ENCODE measurements at regions not wholly inside any gene's neighbourhood (a gene's known extent, or its start where the extent isn't known, plus 50 kb on each side); places are given as distances from the start of the nearest gene placed in this dataset.

GRCh38 chr6:141269684-141270083 is 863.0 kb upstream of the GJE1 start:
- no peaks in the 10 kb centered on the region for H3K27me3 ChIP-seq (ENCODE audit: control insufficient read depth in 2 of 2, insufficient read depth in 2 of 2, low read length in 2 of 2)
- no peak for ATAC-seq
- intact Hi-C loops (cut with micrococcal nuclease): no loop called here
- no peak overlapping the region for H3K4me2 ChIP-seq (ENCODE audit: insufficient read depth, low read length)
- no peak overlapping the region for H3K27ac ChIP-seq (ENCODE audit: extremely low read depth, low read depth, low read length)
- no peak overlapping the region for H3K4me3 ChIP-seq
- DNase-seq (ENCODE audit: extremely low read depth in 1 of 4, low spot score in 3 of 4): no peak
- TF ChIP-seq ZNF766 (CRISPR knock-in tag; conservative IDR thresholded peaks at IDR 0.05) (no peak), MAFG (tag; conservative IDR thresholded peaks at IDR 0.05) (peak; percentile 63), ESRRB (CRISPR knock-in tag; IDR thresholded peaks at IDR 0.05; ENCODE audit: borderline replicate concordance) (no peak), SMARCE1 (IDR thresholded peaks at IDR 0.05) (no peak), ZNF316 (IDR thresholded peaks at IDR 0.05) (peak; percentile 90), C11orf30 (IDR thresholded peaks at IDR 0.05; ENCODE audit: low read depth) (peak; percentile 77), MAFF (IDR thresholded peaks at IDR 0.05; ENCODE audit: low read length) (peak; percentile 21; the same call in 1 of the 2 replicates), MAFK (IDR thresholded peaks at IDR 0.05; ENCODE audit: low read length) (peak; percentile 41; the same call in 1 of the 2 replicates)
- CTCF ChIA-PET (ENCODE audit: low intra/inter-chr PET ratio): no interaction called here
- no peaks in the 10 kb centered on the region for H3K4me1 ChIP-seq (replicated peaks in 1 of 2; ENCODE audit: control insufficient read depth in 2 of 2, insufficient read depth in 2 of 2, low read length in 2 of 2)
- no peak overlapping the region for H2AFZ ChIP-seq (ENCODE audit: low read depth, low read length)
- H3K9me1 ChIP-seq (ENCODE audit: control insufficient read depth, insufficient read depth, low read length): no peaks in the 10 kb centered on the region
- POLR2A ChIA-PET: no interaction called here
- no peaks in the 10 kb centered on the region for H3K9me3 ChIP-seq (replicated peaks; ENCODE audit: control insufficient read depth, insufficient read depth, low read depth, low read length)
- FAIRE-seq: no peak
- no peaks in the 10 kb centered on the region for H3K36me3 ChIP-seq (ENCODE audit: control insufficient read depth, insufficient read depth, low read length)
- no peak overlapping the region for H3K9ac ChIP-seq (ENCODE audit: insufficient read depth in 1 of 2, low read depth in 2 of 2, low read length in 2 of 2)
- in situ Hi-C loops (cut with MboI): no loop called here
- H3K79me2 ChIP-seq (ENCODE audit: control insufficient read depth, insufficient read depth, low read length): no peaks in the 10 kb centered on the region
- H4K20me1 ChIP-seq (replicated peaks; ENCODE audit: control insufficient read depth, insufficient read depth, low read length): no peaks in the 10 kb centered on the region
- no TSS peak for BruUV-seq (replicated peaks)

DNA sequence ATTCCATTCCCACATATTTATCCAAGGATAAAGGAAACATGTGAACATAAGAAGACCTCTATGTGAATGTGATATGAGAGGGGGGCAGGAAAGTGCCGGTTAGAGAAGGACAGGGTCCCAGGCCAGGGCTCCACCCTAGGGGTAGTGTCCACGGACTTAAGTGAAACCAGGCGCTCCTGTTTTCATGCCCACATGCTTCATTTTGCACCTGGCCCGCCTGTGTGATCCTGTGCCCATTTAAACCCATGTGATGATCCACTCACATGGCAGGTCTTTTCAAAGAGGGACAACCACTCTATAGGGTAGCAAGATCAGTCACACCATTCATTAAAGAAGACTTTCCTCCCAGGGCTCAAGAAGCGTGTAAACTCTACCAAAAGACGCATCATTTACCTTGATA is 865.3 kb upstream of the GJE1 start:
- ChIA-PET CTCF (ENCODE audit: low intra/inter-chr PET ratio) (no interaction called here), POLR2A (no interaction called here)
- Histone ChIP-seq H3K36me3 (ENCODE audit: control insufficient read depth, insufficient read depth, low read length) (no peaks in the 10 kb centered on the region), H3K27me3 (ENCODE audit: control insufficient read depth in 2 of 2, insufficient read depth in 2 of 2, low read length in 2 of 2) (no peaks in the 10 kb centered on the region), H3K9ac (ENCODE audit: insufficient read depth in 1 of 2, low read depth in 2 of 2, low read length in 2 of 2) (no peak overlapping the region), H3K79me2 (ENCODE audit: control insufficient read depth, insufficient read depth, low read length) (no peaks in the 10 kb centered on the region), H4K20me1 (replicated peaks; ENCODE audit: control insufficient read depth, insufficient read depth, low read length) (no peaks in the 10 kb centered on the region), H3K9me1 (ENCODE audit: control insufficient read depth, insufficient read depth, low read length) (no peaks in the 10 kb centered on the region), H3K27ac (ENCODE audit: extremely low read depth, low read depth, low read length) (no peak overlapping the region), H3K4me1 (replicated peaks in 1 of 2; ENCODE audit: control insufficient read depth in 2 of 2, insufficient read depth in 2 of 2, low read length in 2 of 2) (no peaks in the 10 kb centered on the region), H3K4me3 (no peak overlapping the region), H2AFZ (ENCODE audit: low read depth, low read length) (no peak overlapping the region), H3K9me3 (replicated peaks; ENCODE audit: control insufficient read depth, insufficient read depth, low read depth, low read length) (no peaks in the 10 kb centered on the region), H3K4me2 (ENCODE audit: insufficient read depth, low read length) (no peak overlapping the region)
- FAIRE-seq (no peak), ATAC-seq (no peak), DNase-seq (ENCODE audit: extremely low read depth in 1 of 4, low spot score in 3 of 4) (no peak)
- BruUV-seq (replicated peaks): no TSS peak
- no peak for TF ChIP-seq THRB (CRISPR knock-in tag; conservative IDR thresholded peaks at IDR 0.05)
- TF ChIP-seq CHD4 (IDR thresholded peaks at IDR 0.05; ENCODE audit: insufficient read depth, insufficient replicate concordance, low read depth, low read length, poor library complexity, severe bottlenecking): no peak
- no peak for TF ChIP-seq POU5F1 (IDR thresholded peaks at IDR 0.05; ENCODE audit: borderline replicate concordance, low read depth, low read length, partially characterized antibody)
- intact Hi-C loops (cut with micrococcal nuclease): no loop called here
- WGBS (ENCODE audit: insufficient coverage, low coverage, missing lambda C conversion rate): 0% methylated on average over 6 of the region's 6 CpGs
- in situ Hi-C loops (cut with MboI): no loop called here

Data from K562 (cell line).